K562 (cell line): ENCODE measurements at regions not wholly inside any gene's neighbourhood (a gene's known extent, or its start where the extent isn't known, plus 50 kb on each side); places are given as distances from the start of the nearest gene placed in this dataset.

Experiments
- TF ChIP-seq, protein P1 (sequence below): fragments of 200-600 bp; sonication (generic); IDR thresholded peaks from one replicate; pipeline ENCODE4 v1.6.1; 2012; ENCODE audit warnings: mild to moderate bottlenecking, low read depth, low read length, inconsistent platforms

DNA sequence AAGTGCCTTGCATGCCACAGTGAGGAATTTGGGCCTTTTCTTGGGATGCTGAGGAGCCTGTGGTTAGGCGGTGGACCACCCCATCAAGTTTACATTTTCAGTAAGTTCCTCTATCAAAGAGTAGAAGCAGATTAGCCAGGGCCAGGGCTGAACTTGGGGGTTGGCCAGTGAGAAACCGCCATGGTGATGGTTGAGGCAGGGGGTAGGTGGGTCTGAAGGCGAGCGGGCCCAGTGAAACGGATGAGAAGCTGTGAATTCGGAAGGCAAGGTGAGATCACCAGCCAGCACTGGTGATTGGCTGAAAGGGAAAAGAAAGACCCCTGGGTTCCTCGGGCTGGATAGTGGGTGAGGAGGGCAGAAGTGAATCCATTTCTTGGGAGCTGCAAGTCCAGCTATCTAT, 311.4 kb downstream of the CBLN1 start (continued):
- TF ChIP-seq, protein P1, sequence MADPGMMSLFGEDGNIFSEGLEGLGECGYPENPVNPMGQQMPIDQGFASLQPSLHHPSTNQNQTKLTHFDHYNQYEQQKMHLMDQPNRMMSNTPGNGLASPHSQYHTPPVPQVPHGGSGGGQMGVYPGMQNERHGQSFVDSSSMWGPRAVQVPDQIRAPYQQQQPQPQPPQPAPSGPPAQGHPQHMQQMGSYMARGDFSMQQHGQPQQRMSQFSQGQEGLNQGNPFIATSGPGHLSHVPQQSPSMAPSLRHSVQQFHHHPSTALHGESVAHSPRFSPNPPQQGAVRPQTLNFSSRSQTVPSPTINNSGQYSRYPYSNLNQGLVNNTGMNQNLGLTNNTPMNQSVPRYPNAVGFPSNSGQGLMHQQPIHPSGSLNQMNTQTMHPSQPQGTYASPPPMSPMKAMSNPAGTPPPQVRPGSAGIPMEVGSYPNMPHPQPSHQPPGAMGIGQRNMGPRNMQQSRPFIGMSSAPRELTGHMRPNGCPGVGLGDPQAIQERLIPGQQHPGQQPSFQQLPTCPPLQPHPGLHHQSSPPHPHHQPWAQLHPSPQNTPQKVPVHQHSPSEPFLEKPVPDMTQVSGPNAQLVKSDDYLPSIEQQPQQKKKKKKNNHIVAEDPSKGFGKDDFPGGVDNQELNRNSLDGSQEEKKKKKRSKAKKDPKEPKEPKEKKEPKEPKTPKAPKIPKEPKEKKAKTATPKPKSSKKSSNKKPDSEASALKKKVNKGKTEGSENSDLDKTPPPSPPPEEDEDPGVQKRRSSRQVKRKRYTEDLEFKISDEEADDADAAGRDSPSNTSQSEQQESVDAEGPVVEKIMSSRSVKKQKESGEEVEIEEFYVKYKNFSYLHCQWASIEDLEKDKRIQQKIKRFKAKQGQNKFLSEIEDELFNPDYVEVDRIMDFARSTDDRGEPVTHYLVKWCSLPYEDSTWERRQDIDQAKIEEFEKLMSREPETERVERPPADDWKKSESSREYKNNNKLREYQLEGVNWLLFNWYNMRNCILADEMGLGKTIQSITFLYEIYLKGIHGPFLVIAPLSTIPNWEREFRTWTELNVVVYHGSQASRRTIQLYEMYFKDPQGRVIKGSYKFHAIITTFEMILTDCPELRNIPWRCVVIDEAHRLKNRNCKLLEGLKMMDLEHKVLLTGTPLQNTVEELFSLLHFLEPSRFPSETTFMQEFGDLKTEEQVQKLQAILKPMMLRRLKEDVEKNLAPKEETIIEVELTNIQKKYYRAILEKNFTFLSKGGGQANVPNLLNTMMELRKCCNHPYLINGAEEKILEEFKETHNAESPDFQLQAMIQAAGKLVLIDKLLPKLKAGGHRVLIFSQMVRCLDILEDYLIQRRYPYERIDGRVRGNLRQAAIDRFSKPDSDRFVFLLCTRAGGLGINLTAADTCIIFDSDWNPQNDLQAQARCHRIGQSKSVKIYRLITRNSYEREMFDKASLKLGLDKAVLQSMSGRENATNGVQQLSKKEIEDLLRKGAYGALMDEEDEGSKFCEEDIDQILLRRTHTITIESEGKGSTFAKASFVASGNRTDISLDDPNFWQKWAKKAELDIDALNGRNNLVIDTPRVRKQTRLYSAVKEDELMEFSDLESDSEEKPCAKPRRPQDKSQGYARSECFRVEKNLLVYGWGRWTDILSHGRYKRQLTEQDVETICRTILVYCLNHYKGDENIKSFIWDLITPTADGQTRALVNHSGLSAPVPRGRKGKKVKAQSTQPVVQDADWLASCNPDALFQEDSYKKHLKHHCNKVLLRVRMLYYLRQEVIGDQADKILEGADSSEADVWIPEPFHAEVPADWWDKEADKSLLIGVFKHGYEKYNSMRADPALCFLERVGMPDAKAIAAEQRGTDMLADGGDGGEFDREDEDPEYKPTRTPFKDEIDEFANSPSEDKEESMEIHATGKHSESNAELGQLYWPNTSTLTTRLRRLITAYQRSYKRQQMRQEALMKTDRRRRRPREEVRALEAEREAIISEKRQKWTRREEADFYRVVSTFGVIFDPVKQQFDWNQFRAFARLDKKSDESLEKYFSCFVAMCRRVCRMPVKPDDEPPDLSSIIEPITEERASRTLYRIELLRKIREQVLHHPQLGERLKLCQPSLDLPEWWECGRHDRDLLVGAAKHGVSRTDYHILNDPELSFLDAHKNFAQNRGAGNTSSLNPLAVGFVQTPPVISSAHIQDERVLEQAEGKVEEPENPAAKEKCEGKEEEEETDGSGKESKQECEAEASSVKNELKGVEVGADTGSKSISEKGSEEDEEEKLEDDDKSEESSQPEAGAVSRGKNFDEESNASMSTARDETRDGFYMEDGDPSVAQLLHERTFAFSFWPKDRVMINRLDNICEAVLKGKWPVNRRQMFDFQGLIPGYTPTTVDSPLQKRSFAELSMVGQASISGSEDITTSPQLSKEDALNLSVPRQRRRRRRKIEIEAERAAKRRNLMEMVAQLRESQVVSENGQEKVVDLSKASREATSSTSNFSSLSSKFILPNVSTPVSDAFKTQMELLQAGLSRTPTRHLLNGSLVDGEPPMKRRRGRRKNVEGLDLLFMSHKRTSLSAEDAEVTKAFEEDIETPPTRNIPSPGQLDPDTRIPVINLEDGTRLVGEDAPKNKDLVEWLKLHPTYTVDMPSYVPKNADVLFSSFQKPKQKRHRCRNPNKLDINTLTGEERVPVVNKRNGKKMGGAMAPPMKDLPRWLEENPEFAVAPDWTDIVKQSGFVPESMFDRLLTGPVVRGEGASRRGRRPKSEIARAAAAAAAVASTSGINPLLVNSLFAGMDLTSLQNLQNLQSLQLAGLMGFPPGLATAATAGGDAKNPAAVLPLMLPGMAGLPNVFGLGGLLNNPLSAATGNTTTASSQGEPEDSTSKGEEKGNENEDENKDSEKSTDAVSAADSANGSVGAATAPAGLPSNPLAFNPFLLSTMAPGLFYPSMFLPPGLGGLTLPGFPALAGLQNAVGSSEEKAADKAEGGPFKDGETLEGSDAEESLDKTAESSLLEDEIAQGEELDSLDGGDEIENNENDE: no peak
- TF ChIP-seq, all 486 proteins: peak for 0
